ENCODE measurements at regions not wholly inside any gene's neighbourhood (a gene's known extent, or its start where the extent isn't known, plus 50 kb on each side); places are given as distances from the start of the nearest gene placed in this dataset.

DNA sequence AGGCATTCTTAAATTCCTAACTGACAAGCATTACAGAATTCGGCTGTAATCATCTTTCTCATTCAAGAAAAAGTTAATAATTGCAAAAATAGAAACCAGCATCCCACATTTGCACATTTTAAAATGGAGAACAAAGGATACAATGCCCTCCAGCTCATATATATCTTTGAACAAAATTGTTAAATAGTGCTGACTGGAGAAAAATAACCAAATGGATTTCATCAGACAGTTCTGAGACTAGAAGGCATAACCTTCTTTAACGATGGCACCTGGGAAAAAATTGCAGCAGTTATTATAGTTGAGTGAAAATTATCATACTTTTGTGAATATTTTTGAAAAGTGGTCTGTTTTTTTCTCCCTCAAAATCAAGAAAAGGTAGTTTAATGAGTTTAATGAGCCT is 138.9 kb upstream of the CDH19 start:
- TF ChIP-seq RAD21 (IDR thresholded peaks at IDR 0.05; ENCODE audit: low read depth) (no peak), MAX (IDR thresholded peaks at IDR 0.05) (no peak), EGR1 (IDR thresholded peaks at IDR 0.05) (no peak), ZBTB7A (IDR thresholded peaks at IDR 0.05; ENCODE audit: low read depth) (no peak), REST (IDR thresholded peaks at IDR 0.05; ENCODE audit: low read depth) (no peak), CREB1 (IDR thresholded peaks at IDR 0.05; ENCODE audit: low read depth) (no peak), TAF1 (IDR thresholded peaks at IDR 0.05; ENCODE audit: low read depth) (no peak), USF1 (IDR thresholded peaks at IDR 0.05) (no peak), FOXM1 (IDR thresholded peaks at IDR 0.05; ENCODE audit: borderline replicate concordance, low read depth) (no peak), YY1 (IDR thresholded peaks at IDR 0.05; ENCODE audit: low read depth) (no peak)

GRCh38 chr18:66735933-66736332 is 132.0 kb upstream of the CDH19 start:
- TF ChIP-seq NFIC (IDR thresholded peaks at IDR 0.05): no peak
- TF ChIP-seq EGR1 (IDR thresholded peaks at IDR 0.05): no peak
- no peak for TF ChIP-seq TAF1 (IDR thresholded peaks at IDR 0.05; ENCODE audit: low read depth)
- no peak for TF ChIP-seq YY1 (IDR thresholded peaks at IDR 0.05; ENCODE audit: low read depth)
- no peak for TF ChIP-seq ZBTB7A (IDR thresholded peaks at IDR 0.05; ENCODE audit: low read depth)
- TF ChIP-seq REST (IDR thresholded peaks at IDR 0.05; ENCODE audit: low read depth): no peak
- no peak for TF ChIP-seq TCF12 (IDR thresholded peaks at IDR 0.05; ENCODE audit: low read depth)
- no peak for TF ChIP-seq CREB1 (IDR thresholded peaks at IDR 0.05; ENCODE audit: low read depth)
- no peak for TF ChIP-seq CEBPB (IDR thresholded peaks at IDR 0.05)
- TF ChIP-seq MAX (IDR thresholded peaks at IDR 0.05): no peak
- TF ChIP-seq RAD21 (IDR thresholded peaks at IDR 0.05; ENCODE audit: low read depth): no peak
- no peak for TF ChIP-seq EP300 (IDR thresholded peaks at IDR 0.05; ENCODE audit: borderline replicate concordance)
- no peak for TF ChIP-seq TEAD4 (IDR thresholded peaks at IDR 0.05)
- TF ChIP-seq FOXM1 (IDR thresholded peaks at IDR 0.05; ENCODE audit: borderline replicate concordance, low read depth): no peak

DNA sequence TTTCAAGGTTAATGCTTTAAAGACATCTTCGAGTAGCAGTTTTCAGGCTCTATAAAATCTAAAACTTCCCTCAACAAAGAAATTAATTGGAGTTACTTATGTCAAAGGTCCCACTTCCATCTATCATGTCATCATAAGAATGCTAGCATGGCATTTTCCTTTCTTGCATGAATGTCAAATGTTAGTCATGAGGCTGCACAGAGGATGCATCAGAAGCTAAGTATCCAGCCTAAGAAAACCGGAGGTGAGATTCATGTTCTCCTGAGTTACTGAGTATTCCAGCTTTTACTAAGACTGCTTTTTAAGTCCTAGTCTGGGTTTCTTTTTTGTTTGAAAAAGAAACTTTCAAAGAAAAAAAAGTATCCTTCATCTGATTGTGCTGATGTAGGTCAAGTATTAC is 130.6 kb upstream of the CDH19 start:
- no peak for TF ChIP-seq FOXM1 (IDR thresholded peaks at IDR 0.05; ENCODE audit: borderline replicate concordance, low read depth)

DNA sequence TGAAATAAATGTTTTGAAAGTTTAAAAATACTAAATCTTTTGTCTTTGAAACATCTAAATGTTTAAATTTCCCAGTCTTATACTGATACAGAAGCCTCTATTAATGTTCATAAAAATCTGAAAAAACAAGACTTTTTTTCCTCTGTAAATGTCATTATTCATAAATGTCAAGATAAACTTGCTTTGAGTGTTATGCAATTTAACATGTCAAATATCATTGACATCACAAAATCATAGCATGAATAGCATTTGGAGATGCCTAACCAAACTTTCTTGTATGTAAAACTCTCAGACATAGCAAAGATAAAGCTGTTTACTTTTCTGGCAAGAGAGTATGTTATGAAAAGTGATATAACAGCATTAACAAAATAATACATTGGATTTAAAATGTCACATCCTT is 128.0 kb upstream of the CDH19 start:
- TF ChIP-seq EP300 (IDR thresholded peaks at IDR 0.05; ENCODE audit: borderline replicate concordance) (no peak), NFIC (IDR thresholded peaks at IDR 0.05) (no peak), ZBTB7A (IDR thresholded peaks at IDR 0.05; ENCODE audit: low read depth) (no peak), RAD21 (IDR thresholded peaks at IDR 0.05; ENCODE audit: low read depth) (no peak), USF1 (IDR thresholded peaks at IDR 0.05) (no peak), CEBPB (IDR thresholded peaks at IDR 0.05) (no peak)

- TF ChIP-seq TAF1 (IDR thresholded peaks at IDR 0.05; ENCODE audit: low read depth): no peak
- TF ChIP-seq REST (IDR thresholded peaks at IDR 0.05; ENCODE audit: low read depth): no peak
- TF ChIP-seq TEAD4 (IDR thresholded peaks at IDR 0.05): no peak
- no peak for TF ChIP-seq TCF12 (IDR thresholded peaks at IDR 0.05; ENCODE audit: low read depth)
- TF ChIP-seq USF1 (IDR thresholded peaks at IDR 0.05): no peak
- TF ChIP-seq MAX (IDR thresholded peaks at IDR 0.05): no peak
- no peak for TF ChIP-seq YY1 (IDR thresholded peaks at IDR 0.05; ENCODE audit: low read depth)
- TF ChIP-seq RAD21 (IDR thresholded peaks at IDR 0.05; ENCODE audit: low read depth): no peak
- TF ChIP-seq NFIC (IDR thresholded peaks at IDR 0.05): no peak
- TF ChIP-seq CREB1 (IDR thresholded peaks at IDR 0.05; ENCODE audit: low read depth): no peak
- no peak for TF ChIP-seq EGR1 (IDR thresholded peaks at IDR 0.05)
- TF ChIP-seq CEBPB (IDR thresholded peaks at IDR 0.05): no peak
- no peak for TF ChIP-seq ZBTB7A (IDR thresholded peaks at IDR 0.05; ENCODE audit: low read depth)
- no peak for TF ChIP-seq EP300 (IDR thresholded peaks at IDR 0.05; ENCODE audit: borderline replicate concordance)
- no peak for TF ChIP-seq FOXM1 (IDR thresholded peaks at IDR 0.05; ENCODE audit: borderline replicate concordance, low read depth)
These were observed 125.8 kb upstream of the CDH19 start for GRCh38 chr18:66729442-66730239.
